WTC11 (cell line): ENCODE measurements at regions not wholly inside any gene's neighbourhood (a gene's known extent, or its start where the extent isn't known, plus 50 kb on each side); places are given as distances from the start of the nearest gene placed in this dataset.

Experiments
- ATAC-seq: fragments of 200-7000 bp; cut with Tn5 transposase; 2 replicates; pipeline ENCODE4 v1.10.0; 2021; ENCODE audit warnings: mild to moderate bottlenecking, moderate library complexity
- CTCF ChIA-PET: fragments of 300-600 bp; sonication (Branson Sonifier 250); formaldehyde crosslinking; loops from one replicate; lab custom pipeline; 2021; ENCODE audit warnings: antibody characterized with exemption; lab: Charles Lee
- POLR2A ChIA-PET: fragments of 350-600 bp; sonication (Branson Sonifier 250); formaldehyde crosslinking; loops from one replicate; lab custom pipeline; 2021; ENCODE audit warnings: antibody characterized with exemption; lab: Charles Lee
- DNase-seq: peaks from one replicate; pipeline ENCODE4 v3.0.0; 2021; ENCODE audit warnings: low spot score
- H3K27ac Mint-ChIP-seq: 2 replicates; pipeline ENCODE4 v1.8.0; 2021; ENCODE audit warnings: mixed read lengths
- H3K27me3 Mint-ChIP-seq: 2 replicates; pipeline ENCODE4 v1.8.0; 2021; ENCODE audit warnings: low read depth, mild to moderate bottlenecking, moderate library complexity, mixed read lengths
- H3K36me3 Mint-ChIP-seq: 2 replicates; pipeline ENCODE4 v1.8.0; 2021; ENCODE audit warnings: mixed read lengths
- H3K4me1 Mint-ChIP-seq: 2 replicates; pipeline ENCODE4 v1.8.0; 2022; ENCODE audit warnings: mixed read lengths
- H3K4me3 Mint-ChIP-seq: 2 replicates; pipeline ENCODE4 v1.8.0; 2021; ENCODE audit warnings: mild to moderate bottlenecking, moderate library complexity, mixed read lengths
- H3K9me3 Mint-ChIP-seq: 2 replicates; pipeline ENCODE4 v1.8.0; 2021; ENCODE audit warnings: mixed read lengths
- ATF1 ChIP-seq: sonication (generic); formaldehyde crosslinking; IDR thresholded peaks from 2 replicates; pipeline ENCODE4 v1.8.1; 2023; ENCODE audit warnings: mild to moderate bottlenecking, moderate library complexity, missing genetic modification reagents
- CBFB ChIP-seq: sonication (generic); formaldehyde crosslinking; IDR thresholded peaks from 2 replicates; pipeline ENCODE4 v1.8.1; 2022; ENCODE audit warnings: mild to moderate bottlenecking, low read depth, missing genetic modification reagents
- CTCF ChIP-seq: fragments of 200-600 bp; IDR thresholded peaks from 2 replicates; pipeline ENCODE4 v1.8.0; 2022; ENCODE audit warnings: antibody characterized with exemption
- E2F4 ChIP-seq: sonication (generic); formaldehyde crosslinking; IDR thresholded peaks from 2 replicates; pipeline ENCODE4 v1.8.1; 2022; ENCODE audit warnings: low read depth, mild to moderate bottlenecking, moderate library complexity, missing genetic modification reagents, borderline replicate concordance
- ELF4 ChIP-seq: sonication (generic); formaldehyde crosslinking; IDR thresholded peaks from 2 replicates; pipeline ENCODE4 v1.8.1; 2022; ENCODE audit warnings: low read depth, mild to moderate bottlenecking, moderate library complexity, missing genetic modification reagents
- FOXK1 ChIP-seq: sonication (generic); formaldehyde crosslinking; IDR thresholded peaks from 2 replicates; pipeline ENCODE4 v1.8.0; 2022; ENCODE audit warnings: mild to moderate bottlenecking, moderate library complexity, missing genetic modification reagents
- HMGA2 ChIP-seq: fragments of 250-450 bp; sonication (Bioruptor Pico); IDR thresholded peaks from 2 replicates; pipeline ENCODE4 v1.4.0; 2021; ENCODE audit warnings: mild to moderate bottlenecking, moderate library complexity
- IRF1 ChIP-seq: sonication (generic); formaldehyde crosslinking; IDR thresholded peaks from 2 replicates; pipeline ENCODE4 v1.8.0; 2023; ENCODE audit warnings: missing genetic modification reagents
- JAZF1 ChIP-seq: fragments of 250-450 bp; sonication (Bioruptor Pico); IDR thresholded peaks from 2 replicates; pipeline ENCODE4 v1.9.0; 2021; ENCODE audit warnings: moderate library complexity, mild to moderate bottlenecking, inconsistent platforms
- MYBL2 ChIP-seq: sonication (generic); formaldehyde crosslinking; IDR thresholded peaks from 2 replicates; pipeline ENCODE4 v1.8.1; 2023; ENCODE audit warnings: mild to moderate bottlenecking, moderate library complexity, missing genetic modification reagents
- NR2C2 ChIP-seq: sonication (generic); formaldehyde crosslinking; IDR thresholded peaks from 2 replicates; pipeline ENCODE4 v1.8.0; 2022; ENCODE audit warnings: mild to moderate bottlenecking, missing genetic modification reagents
- RORB ChIP-seq: fragments of 250-450 bp; sonication (Bioruptor Pico); IDR thresholded peaks from 2 replicates; pipeline ENCODE4 v1.9.0; 2021; ENCODE audit warnings: mild to moderate bottlenecking
- SOX15 ChIP-seq: fragments of 250-450 bp; sonication (Bioruptor Pico); IDR thresholded peaks from 2 replicates; pipeline ENCODE4 v1.9.0; 2021; ENCODE audit warnings: mild to moderate bottlenecking
- TP53 ChIP-seq: sonication (generic); formaldehyde crosslinking; IDR thresholded peaks from 2 replicates; pipeline ENCODE4 v1.8.1; 2023; ENCODE audit warnings: mild to moderate bottlenecking, missing genetic modification reagents
- ZNF232 ChIP-seq: sonication (generic); formaldehyde crosslinking; IDR thresholded peaks from 2 replicates; pipeline ENCODE4 v1.8.0; 2022; ENCODE audit warnings: mild to moderate bottlenecking, missing genetic modification reagents
- ZNF281 ChIP-seq: sonication (generic); formaldehyde crosslinking; IDR thresholded peaks from 2 replicates; pipeline ENCODE4 v1.8.0; 2023; ENCODE audit warnings: mild to moderate bottlenecking, missing genetic modification reagents
- ZNF423 ChIP-seq: fragments of 250-450 bp; sonication (Bioruptor Pico); IDR thresholded peaks from 2 replicates; pipeline ENCODE4 v2.1.2; 2022; ENCODE audit warnings: mild to moderate bottlenecking, moderate library complexity
- TF ChIP-seq, protein P1 (sequence below): fragments of 250-450 bp; sonication (Bioruptor Pico); IDR thresholded peaks from 2 replicates; pipeline ENCODE4 v1.9.0; 2021; ENCODE audit warnings: moderate library complexity, mild to moderate bottlenecking, inconsistent platforms, borderline replicate concordance
- TF ChIP-seq, protein P2 (sequence below): sonication (generic); formaldehyde crosslinking; conservative IDR thresholded peaks from 2 replicates; pipeline ENCODE4 v1.8.1; 2022; ENCODE audit warnings: mild to moderate bottlenecking, missing genetic modification reagents
- TF ChIP-seq, protein P3 (sequence below): sonication (generic); formaldehyde crosslinking; IDR thresholded peaks from 2 replicates; pipeline ENCODE4 v1.8.0; 2022; ENCODE audit warnings: mild to moderate bottlenecking, missing genetic modification reagents
- TF ChIP-seq, protein P4 (sequence below): fragments of 250-450 bp; sonication (Bioruptor Pico); IDR thresholded peaks from 2 replicates; pipeline ENCODE4 v1.9.0; 2021; ENCODE audit warnings: mild to moderate bottlenecking, borderline replicate concordance

DNA sequence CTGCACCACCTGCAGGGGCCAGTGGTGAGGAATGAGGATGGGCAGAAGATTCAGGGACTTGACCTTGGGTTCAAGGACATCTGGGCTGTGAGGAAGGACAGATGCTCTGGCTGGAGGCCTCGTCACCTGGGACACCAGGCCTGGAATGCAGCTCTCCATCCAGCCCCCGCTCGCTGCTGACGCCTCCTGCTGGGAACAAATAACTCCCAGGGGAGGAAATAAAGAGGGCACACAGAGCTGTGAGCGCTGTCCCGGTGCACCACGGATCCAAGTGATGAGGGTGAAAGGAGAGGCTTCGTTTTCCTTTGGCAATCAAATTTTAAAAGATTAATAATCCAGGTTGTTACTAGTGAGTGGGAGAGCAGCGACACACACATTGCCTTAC is 368.0 kb upstream of the MYT1L start:
- TF ChIP-seq, protein P1, sequence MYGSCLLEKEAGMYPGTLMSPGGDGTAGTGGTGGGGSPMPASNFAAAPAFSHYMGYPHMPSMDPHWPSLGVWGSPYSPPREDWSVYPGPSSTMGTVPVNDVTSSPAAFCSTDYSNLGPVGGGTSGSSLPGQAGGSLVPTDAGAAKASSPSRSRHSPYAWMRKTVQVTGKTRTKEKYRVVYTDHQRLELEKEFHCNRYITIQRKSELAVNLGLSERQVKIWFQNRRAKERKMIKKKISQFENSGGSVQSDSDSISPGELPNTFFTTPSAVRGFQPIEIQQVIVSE (CRISPR knock-in tag), result no peak
- TF ChIP-seq ZNF423 (CRISPR knock-in tag), result peak; percentile 76
- no peak for TF ChIP-seq FOXK1 (CRISPR knock-in tag)
- TF ChIP-seq CBFB, result no peak
- Mint-ChIP-seq H3K4me1 (peaks cover 28% of the 10 kb centered on the region), H3K27ac (no peak overlapping the region), H3K27me3 (no peaks in the 10 kb centered on the region), H3K36me3 (no peaks in the 10 kb centered on the region), H3K4me3 (no peak overlapping the region), H3K9me3 (no peaks in the 10 kb centered on the region)
- DNase-seq, result peak; percentile 31
- CTCF ChIA-PET, result interaction anchor here (0.6 to 1.9 kb wide), 6 partner anchors 9 to 844 kb away, joined by 3 to 8 read pairs (median 4); no protein-coding TSS in a partner anchor
- peak; percentile 55 for ATAC-seq
- POLR2A ChIA-PET, result no interaction called here

GRCh38 chr2:2698182-2699120 is 367.4 kb upstream of the MYT1L start:
- CTCF ChIA-PET, result interaction anchor here (0.6 to 1.9 kb wide), 6 partner anchors 9 to 844 kb away, joined by 3 to 8 read pairs (median 4); no protein-coding TSS in a partner anchor
- DNase-seq (no peak), ATAC-seq (peak; percentile 26)
- Mint-ChIP-seq H3K9me3 (no peaks in the 10 kb centered on the region), H3K36me3 (no peaks in the 10 kb centered on the region), H3K27me3 (no peaks in the 10 kb centered on the region), H3K27ac (no peak overlapping the region), H3K4me1 (peaks cover 25% of the 10 kb centered on the region), H3K4me3 (no peak overlapping the region)
- POLR2A ChIA-PET, result no interaction called here
- TF ChIP-seq RORB (no peak), ATF1 (CRISPR knock-in tag) (no peak), ELF4 (CRISPR knock-in tag) (no peak), HMGA2 (CRISPR knock-in tag) (no peak), ZNF281 (CRISPR knock-in tag) (no peak), ZNF232 (CRISPR knock-in tag) (no peak), NR2C2 (no peak), IRF1 (CRISPR knock-in tag) (no peak), E2F4 (CRISPR knock-in tag) (no peak), JAZF1 (no peak), TP53 (CRISPR knock-in tag) (no peak), MYBL2 (CRISPR knock-in tag) (no peak), CTCF (peak; percentile 29), SOX15 (no peak)
- TF ChIP-seq, protein P2, sequence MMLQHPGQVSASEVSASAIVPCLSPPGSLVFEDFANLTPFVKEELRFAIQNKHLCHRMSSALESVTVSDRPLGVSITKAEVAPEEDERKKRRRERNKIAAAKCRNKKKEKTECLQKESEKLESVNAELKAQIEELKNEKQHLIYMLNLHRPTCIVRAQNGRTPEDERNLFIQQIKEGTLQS (CRISPR knock-in tag), result no peak
- TF ChIP-seq, protein P3, sequence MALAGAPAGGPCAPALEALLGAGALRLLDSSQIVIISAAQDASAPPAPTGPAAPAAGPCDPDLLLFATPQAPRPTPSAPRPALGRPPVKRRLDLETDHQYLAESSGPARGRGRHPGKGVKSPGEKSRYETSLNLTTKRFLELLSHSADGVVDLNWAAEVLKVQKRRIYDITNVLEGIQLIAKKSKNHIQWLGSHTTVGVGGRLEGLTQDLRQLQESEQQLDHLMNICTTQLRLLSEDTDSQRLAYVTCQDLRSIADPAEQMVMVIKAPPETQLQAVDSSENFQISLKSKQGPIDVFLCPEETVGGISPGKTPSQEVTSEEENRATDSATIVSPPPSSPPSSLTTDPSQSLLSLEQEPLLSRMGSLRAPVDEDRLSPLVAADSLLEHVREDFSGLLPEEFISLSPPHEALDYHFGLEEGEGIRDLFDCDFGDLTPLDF (CRISPR knock-in tag), result no peak
- TF ChIP-seq, protein P4, sequence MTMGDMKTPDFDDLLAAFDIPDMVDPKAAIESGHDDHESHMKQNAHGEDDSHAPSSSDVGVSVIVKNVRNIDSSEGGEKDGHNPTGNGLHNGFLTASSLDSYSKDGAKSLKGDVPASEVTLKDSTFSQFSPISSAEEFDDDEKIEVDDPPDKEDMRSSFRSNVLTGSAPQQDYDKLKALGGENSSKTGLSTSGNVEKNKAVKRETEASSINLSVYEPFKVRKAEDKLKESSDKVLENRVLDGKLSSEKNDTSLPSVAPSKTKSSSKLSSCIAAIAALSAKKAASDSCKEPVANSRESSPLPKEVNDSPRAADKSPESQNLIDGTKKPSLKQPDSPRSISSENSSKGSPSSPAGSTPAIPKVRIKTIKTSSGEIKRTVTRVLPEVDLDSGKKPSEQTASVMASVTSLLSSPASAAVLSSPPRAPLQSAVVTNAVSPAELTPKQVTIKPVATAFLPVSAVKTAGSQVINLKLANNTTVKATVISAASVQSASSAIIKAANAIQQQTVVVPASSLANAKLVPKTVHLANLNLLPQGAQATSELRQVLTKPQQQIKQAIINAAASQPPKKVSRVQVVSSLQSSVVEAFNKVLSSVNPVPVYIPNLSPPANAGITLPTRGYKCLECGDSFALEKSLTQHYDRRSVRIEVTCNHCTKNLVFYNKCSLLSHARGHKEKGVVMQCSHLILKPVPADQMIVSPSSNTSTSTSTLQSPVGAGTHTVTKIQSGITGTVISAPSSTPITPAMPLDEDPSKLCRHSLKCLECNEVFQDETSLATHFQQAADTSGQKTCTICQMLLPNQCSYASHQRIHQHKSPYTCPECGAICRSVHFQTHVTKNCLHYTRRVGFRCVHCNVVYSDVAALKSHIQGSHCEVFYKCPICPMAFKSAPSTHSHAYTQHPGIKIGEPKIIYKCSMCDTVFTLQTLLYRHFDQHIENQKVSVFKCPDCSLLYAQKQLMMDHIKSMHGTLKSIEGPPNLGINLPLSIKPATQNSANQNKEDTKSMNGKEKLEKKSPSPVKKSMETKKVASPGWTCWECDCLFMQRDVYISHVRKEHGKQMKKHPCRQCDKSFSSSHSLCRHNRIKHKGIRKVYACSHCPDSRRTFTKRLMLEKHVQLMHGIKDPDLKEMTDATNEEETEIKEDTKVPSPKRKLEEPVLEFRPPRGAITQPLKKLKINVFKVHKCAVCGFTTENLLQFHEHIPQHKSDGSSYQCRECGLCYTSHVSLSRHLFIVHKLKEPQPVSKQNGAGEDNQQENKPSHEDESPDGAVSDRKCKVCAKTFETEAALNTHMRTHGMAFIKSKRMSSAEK (CRISPR knock-in tag), result no peak
